ENCODE measurements at regions not wholly inside any gene's neighbourhood (a gene's known extent, or its start where the extent isn't known, plus 50 kb on each side); places are given as distances from the start of the nearest gene placed in this dataset.

DNA sequence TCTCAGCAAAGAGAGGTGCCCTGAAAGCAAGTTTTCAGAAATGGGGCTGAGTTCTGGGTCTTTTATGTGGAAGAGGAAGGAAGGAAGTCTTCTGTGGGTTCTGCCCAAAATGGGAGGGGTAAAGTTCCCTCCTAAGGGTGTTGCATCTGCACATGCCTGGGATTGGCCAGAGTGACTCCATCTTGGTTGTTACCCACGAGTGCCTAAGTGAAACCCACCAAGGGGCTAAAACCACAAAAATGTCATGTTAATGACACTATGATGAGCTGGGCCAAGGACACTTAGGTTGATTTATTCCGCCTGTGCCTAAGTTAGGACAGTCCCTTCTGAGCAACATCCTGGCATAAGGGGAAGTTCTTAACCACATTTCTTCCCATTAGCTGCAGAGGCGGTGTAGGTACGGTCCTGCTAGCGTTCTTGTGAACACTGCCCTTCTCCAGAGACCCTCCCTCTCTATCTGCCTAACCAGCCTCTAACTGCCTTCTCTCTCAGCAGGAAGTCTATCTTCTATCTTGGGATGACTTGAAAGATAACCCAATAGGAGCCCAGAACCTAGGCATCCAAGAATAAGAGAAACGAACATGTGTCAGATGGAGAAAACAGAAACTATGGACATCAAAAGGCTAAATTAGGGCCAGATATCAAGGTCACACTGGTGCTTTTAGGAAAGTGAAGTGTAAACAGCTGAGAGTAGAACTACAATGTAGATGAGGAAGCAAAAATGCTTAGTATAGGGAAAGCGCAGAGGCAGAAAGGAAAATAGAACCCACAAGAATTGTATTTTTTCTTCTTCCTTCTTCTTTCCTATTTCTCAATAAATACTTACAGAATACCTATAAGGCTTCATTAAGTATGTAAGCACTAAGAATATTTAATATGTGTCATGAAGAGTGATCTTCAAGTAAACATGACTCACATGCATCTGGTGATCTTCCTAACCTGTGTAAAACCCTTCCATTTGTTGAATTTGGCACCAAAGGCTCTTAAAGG is 104.2 kb upstream of the AMN1 start:
- no peak overlapping the region for H3K23ac ChIP-seq (ENCODE audit: insufficient read length)
- WGBS, 2 experiments (ENCODE audit: extremely low coverage in 1 of 2, insufficient coverage in 1 of 2, insufficient read length in 1 of 2, insufficient replicate concordance in 2 of 2, low coverage in 1 of 2, low lambda C conversion rate in 2 of 2, missing lambda C conversion rate in 1 of 2): 87% methylated on average over 6 of the region's 7 CpGs; no CpG with 5 or more reads in 1 of the 2 experiments

More for the DNA sequence above, 104.2 kb upstream of the AMN1 start:
- H3K56ac ChIP-seq (replicated peaks; ENCODE audit: insufficient read length, low read depth, low read length): no peak overlapping the region
- no peaks in the 10 kb centered on the region for H3K79me1 ChIP-seq (ENCODE audit: low read depth, low read length)
- no peak for FAIRE-seq
- DNase-seq (ENCODE audit: low read depth in 1 of 2, low spot score in 2 of 2): no peak
- no peak overlapping the region for H4K91ac ChIP-seq (replicated peaks; ENCODE audit: insufficient read length, low read length)
- no peak overlapping the region for H2BK12ac ChIP-seq (ENCODE audit: low read depth, low read length)
- no peaks in the 10 kb centered on the region for H3K23me2 ChIP-seq (ENCODE audit: low read depth, low read length)
- H3K4me3 ChIP-seq (ENCODE audit: extremely low read depth in 1 of 4, insufficient read depth in 2 of 4, low read depth in 3 of 4, low read length in 4 of 4): no peak overlapping the region
- no peak overlapping the region for H3K18ac ChIP-seq (ENCODE audit: extremely low read depth, low read length)
- H2AFZ ChIP-seq (ENCODE audit: low read length): no peak overlapping the region
- H3K36me3 ChIP-seq (ENCODE audit: control insufficient read depth in 2 of 4, insufficient read depth in 4 of 4, low read length in 3 of 4): no peaks in the 10 kb centered on the region
- no peak overlapping the region for H2AK5ac ChIP-seq (ENCODE audit: low read depth, low read length)
- TF ChIP-seq KDM5A (IDR thresholded peaks at IDR 0.05; ENCODE audit: low read length) (no peak), POLR2A (IDR thresholded peaks at IDR 0.05; ENCODE audit: control extremely low read depth in 1 of 2, low read depth in 2 of 2, low read length in 2 of 2) (no peak), MAX (IDR thresholded peaks at IDR 0.05) (no peak), USF2 (IDR thresholded peaks at IDR 0.05; ENCODE audit: low read length) (no peak)
- H3K9ac ChIP-seq (replicated peaks in 1 of 4; ENCODE audit: extremely low read depth in 1 of 4, low read depth in 3 of 4, low read length in 3 of 4): no peak overlapping the region
- no peak overlapping the region for H4K5ac ChIP-seq (ENCODE audit: insufficient read length, low read depth, low read length)
- no peaks in the 10 kb centered on the region for H3K79me2 ChIP-seq (ENCODE audit: control insufficient read depth in 1 of 2, insufficient read depth in 2 of 2, low read length in 2 of 2)
- ChIA-PET CTCF (ENCODE audit: partially characterized antibody) (interaction anchor here (0.6 to 0.8 kb wide), 2 partner anchors 17 to 34 kb away, joined by 3 read pairs; no protein-coding TSS in a partner anchor), POLR2A (ENCODE audit: partially characterized antibody) (no interaction called here)
- no peak overlapping the region for H3K4ac ChIP-seq (replicated peaks; ENCODE audit: insufficient read length, low read depth, low read length)
- no peak overlapping the region for H3K4me2 ChIP-seq (ENCODE audit: insufficient read depth in 1 of 2, low read depth in 2 of 2, low read length in 2 of 2)
- no peaks in the 10 kb centered on the region for H4K20me1 ChIP-seq (replicated peaks in 1 of 2; ENCODE audit: control insufficient read depth in 1 of 2, insufficient read depth in 2 of 2, low read length in 2 of 2)
- no peak overlapping the region for H2BK20ac ChIP-seq (ENCODE audit: low read length)
- H2BK120ac ChIP-seq (replicated peaks; ENCODE audit: low read depth, low read length): no peak overlapping the region
- no peaks in the 10 kb centered on the region for H3K27me3 ChIP-seq (replicated peaks in 1 of 4; ENCODE audit: control insufficient read depth in 3 of 4, extremely low read depth in 1 of 4, insufficient read depth in 3 of 4, low read length in 3 of 4)
- no peaks in the 10 kb centered on the region; a peak in 2 of 4 replicates for H3K9me3 ChIP-seq (ENCODE audit: insufficient read depth in 2 of 2, low read depth in 1 of 2, low read length in 1 of 2)
- no peak overlapping the region for H3K27ac ChIP-seq (ENCODE audit: low read depth, low read length)
- H4K8ac ChIP-seq (ENCODE audit: extremely low read depth, insufficient read depth, low read length): no peak overlapping the region
- H2BK15ac ChIP-seq (ENCODE audit: low read length): no peak overlapping the region
- no peak overlapping the region for H2BK5ac ChIP-seq (ENCODE audit: low read depth, low read length)
- no peak overlapping the region for H3K14ac ChIP-seq (ENCODE audit: insufficient read length)
- no peaks in the 10 kb centered on the region for H3K4me1 ChIP-seq (replicated peaks in 1 of 4; ENCODE audit: control insufficient read depth in 3 of 4, insufficient read depth in 4 of 4, low read length in 3 of 4)

Data from H1 (cell line).